Upper lobe of left lung (tissue), 6 donors: ENCODE measurements at regions not wholly inside any gene's neighbourhood (a gene's known extent, or its start where the extent isn't known, plus 50 kb on each side); places are given as distances from the start of the nearest gene placed in this dataset.
"Not testable (repeated sequence)": the region's sequence is repeated elsewhere in the genome, so short reads cannot be mapped to it uniquely, and the experiment has no call there.

Experiments used
- ATAC-seq, 2 donors: fragments of 200-7000 bp; cut with Tn5 transposase; one replicate each; pipeline ENCODE4 v1.9.1; 2022; ENCODE audit warnings: mild to moderate bottlenecking in 2 of 2, moderate library complexity in 2 of 2; ENCODE audit not compliant: low FRiP score in 2 of 2
- DNase-seq, 2 donors: peaks; one replicate each; pipeline ENCODE4 v3.0.0-alpha.2; 2019 to 2020
- H3K27ac ChIP-seq, 4 donors: fragments of 200-600 bp; sonication (generic); one replicate each; pipeline ENCODE4 v1.5.1; 2016 to 2019
- H3K27me3 ChIP-seq, 4 donors: fragments of 200-600 bp; sonication (generic); one replicate each; pipeline ENCODE4 v1.5.1; 2017 to 2019
- H3K36me3 ChIP-seq, 4 donors: fragments of 200-600 bp; sonication (generic); one replicate each; pipeline ENCODE4 v1.5.1; 2016 to 2019
- H3K4me1 ChIP-seq, 4 donors: fragments of 200-600 bp; sonication (generic); one replicate each; pipeline ENCODE4 v1.5.1; 2018 to 2019
- H3K4me3 ChIP-seq, 4 donors: fragments of 200-600 bp; sonication (generic); one replicate each; pipeline ENCODE4 v1.5.1; 2017 to 2019; ENCODE audit warnings: mild to moderate bottlenecking in 2 of 4, moderate library complexity in 1 of 4
- H3K9me3 ChIP-seq, 4 donors: fragments of 200-600 bp; sonication (generic); one replicate each; pipeline ENCODE4 v1.5.1; 2018 to 2019
- CTCF ChIP-seq, 6 experiments: fragments of 450-650 bp in 4 of 6; fragments of 200-600 bp in 2 of 6; sonication (generic) in 2 of 6; IDR thresholded peaks; one replicate each; pipeline ENCODE4 v1.5.1; 2016 to 2019; ENCODE audit warnings: antibody characterized with exemption in 6 of 6
- EP300 ChIP-seq, 4 donors: sonication (generic); formaldehyde crosslinking; IDR thresholded peaks; one replicate each; pipeline ENCODE4 v1.5.1; 2017; ENCODE audit warnings: antibody characterized with exemption in 4 of 4, control low read depth in 2 of 4
- POLR2A ChIP-seq, 4 donors: fragments of 450-650 bp; IDR thresholded peaks; one replicate each; pipeline ENCODE4 v1.5.1; 2016 to 2017; ENCODE audit warnings: antibody characterized with exemption in 4 of 4, mild to moderate bottlenecking in 2 of 4
- POLR2AphosphoS5 ChIP-seq, 2 donors: sonication (generic); formaldehyde crosslinking; IDR thresholded peaks; one replicate each; pipeline ENCODE4 v1.5.1; 2017; ENCODE audit warnings: antibody characterized with exemption in 2 of 2
- WGBS, 2 donors: methylation state at CpG; one replicate each; pipeline ENCODE4 v1.1.5; 2017 to 2018; 5-methylcytosine and 5-hydroxymethylcytosine counted together
- donor health status: DM: no; HTN: no; CAD: no; lungs with moderate emphysema.
- donor health status: DM: no; HTN: yes; CAD: no; lungs with severe emphysema.

- TF ChIP-seq EP300 (IDR thresholded peaks at IDR 0.05) (no peak), CTCF (IDR thresholded peaks at IDR 0.05) (no peak), POLR2AphosphoS5 (IDR thresholded peaks at IDR 0.05) (no peak), POLR2A (IDR thresholded peaks at IDR 0.05) (no peak)
- ATAC-seq: no peak
- no peak for DNase-seq
- Histone ChIP-seq H3K4me3 (no peak overlapping the region), H3K36me3 (no peaks in the 10 kb centered on the region), H3K27me3 (no peaks in the 10 kb centered on the region), H3K4me1 (no peaks in the 10 kb centered on the region), H3K9me3 (no peaks in the 10 kb centered on the region), H3K27ac (no peak overlapping the region)
- 70 to 80% methylated on average over 3 of the region's 3 CpGs for WGBS, 2 donors
Measured at GRCh38 chr4:107442538-107443111, 277.4 kb downstream of the PAPSS1 start.

- WGBS, 2 donors: 80% methylated on average over 3 of the region's 3 CpGs; no CpG with 5 or more reads in 1 of the 2 donors
- Histone ChIP-seq H3K4me1 (no peaks in the 10 kb centered on the region), H3K9me3 (no peaks in the 10 kb centered on the region), H3K36me3 (no peaks in the 10 kb centered on the region), H3K27ac (no peak overlapping the region), H3K27me3 (no peaks in the 10 kb centered on the region), H3K4me3 (no peak overlapping the region)
- DNase-seq (no peak), ATAC-seq (no peak)
- no peak for TF ChIP-seq CTCF (IDR thresholded peaks at IDR 0.05)
Measured at GRCh38 chr4:107439401-107439800, 280.6 kb downstream of the PAPSS1 start.

GRCh38 chr4:107436471-107436870, 283.6 kb downstream of the PAPSS1 start:
- H3K4me1 ChIP-seq, H3K4me3 ChIP-seq, DNase-seq, ATAC-seq, H3K27me3 ChIP-seq, H3K27ac ChIP-seq, H3K36me3 ChIP-seq, H3K9me3 ChIP-seq: not testable (repeated sequence)
- 42 to 44% methylated on average over 1 of the region's 1 CpG for WGBS, 2 donors

GRCh38 chr4:107432451-107432850, 287.6 kb downstream of the PAPSS1 start:
- Histone ChIP-seq H3K9me3 (no peaks in the 10 kb centered on the region), H3K36me3 (no peaks in the 10 kb centered on the region), H3K27ac (no peak overlapping the region), H3K4me1 (no peaks in the 10 kb centered on the region), H3K27me3 (no peaks in the 10 kb centered on the region), H3K4me3 (no peak overlapping the region)
- ATAC-seq (no peak), DNase-seq (no peak)
- TF ChIP-seq POLR2A (IDR thresholded peaks at IDR 0.05): no peak
- no peak for TF ChIP-seq CTCF (IDR thresholded peaks at IDR 0.05)
- no peak for TF ChIP-seq POLR2AphosphoS5 (IDR thresholded peaks at IDR 0.05)
- TF ChIP-seq EP300 (IDR thresholded peaks at IDR 0.05): no peak

GRCh38 chr4:107423677-107424405, 296.2 kb downstream of the PAPSS1 start:
- no peaks in the 10 kb centered on the region for H3K36me3 ChIP-seq
- H3K9me3 ChIP-seq: no peaks in the 10 kb centered on the region
- no peak for ATAC-seq
- no peak for TF ChIP-seq POLR2AphosphoS5 (IDR thresholded peaks at IDR 0.05)
- TF ChIP-seq POLR2A (IDR thresholded peaks at IDR 0.05): no peak
- no peak for TF ChIP-seq CTCF (IDR thresholded peaks at IDR 0.05)
- TF ChIP-seq EP300 (IDR thresholded peaks at IDR 0.05): no peak
- no peak for DNase-seq
- no peak overlapping the region for H3K4me3 ChIP-seq
- WGBS, 2 donors: 83 to 86% methylated on average over 2 of the region's 2 CpGs
- no peaks in the 10 kb centered on the region for H3K4me1 ChIP-seq
- H3K27me3 ChIP-seq: no peaks in the 10 kb centered on the region
- no peak overlapping the region for H3K27ac ChIP-seq

GRCh38 chr4:107419536-107419935, 300.5 kb downstream of the PAPSS1 start:
- H3K27ac ChIP-seq, DNase-seq, H3K4me3 ChIP-seq, H3K9me3 ChIP-seq, H3K36me3 ChIP-seq, ATAC-seq, H3K4me1 ChIP-seq, H3K27me3 ChIP-seq: not testable (repeated sequence)
- WGBS, 2 donors: 72 to 81% methylated on average over 2 of the region's 2 CpGs
